Mesenchymal stem cell (in vitro differentiated cells and primary cell): ENCODE measurements at regions not wholly inside any gene's neighbourhood (a gene's known extent, or its start where the extent isn't known, plus 50 kb on each side); places are given as distances from the start of the nearest gene placed in this dataset.

Experiments
- DNase-seq: peaks from one replicate; pipeline ENCODE4 v3.0.0-alpha.2; 2013
- H2AFZ ChIP-seq: one replicate; pipeline ENCODE4 v1.6.1; 2013; ENCODE audit warnings: low read depth, mild to moderate bottlenecking, control low read depth, inconsistent platforms, low read length, moderate library complexity
- H2AK5ac ChIP-seq: 2 replicates; pipeline ENCODE4 v1.6.1; 2013; ENCODE audit warnings: low read length, moderate library complexity, mild to moderate bottlenecking, inconsistent platforms; ENCODE audit not compliant: severe bottlenecking
- H2BK120ac ChIP-seq: one replicate; pipeline ENCODE4 v1.6.1; 2013; ENCODE audit warnings: low read depth, mild to moderate bottlenecking, inconsistent platforms, low read length, moderate library complexity
- H2BK12ac ChIP-seq, 2 experiments: one replicate each; pipeline ENCODE4 v1.6.1; 2013; ENCODE audit warnings: inconsistent platforms in 2 of 2, low read length in 2 of 2, mild to moderate bottlenecking in 2 of 2, moderate library complexity in 2 of 2, control low read depth in 1 of 2
- H2BK15ac ChIP-seq: one replicate; pipeline ENCODE4 v1.6.1; 2013; ENCODE audit warnings: mild to moderate bottlenecking, low read depth, inconsistent platforms; ENCODE audit not compliant: poor library complexity, severe bottlenecking
- H2BK5ac ChIP-seq: 2 replicates; pipeline ENCODE4 v1.6.1; 2013; ENCODE audit warnings: low read depth, mild to moderate bottlenecking, low read length, control low read depth, inconsistent platforms; ENCODE audit not compliant: poor library complexity, severe bottlenecking
- H3K14ac ChIP-seq, 2 experiments: one replicate each; pipeline ENCODE4 v1.6.1; 2013; ENCODE audit warnings: inconsistent platforms in 2 of 2, low read length in 2 of 2, control low read depth in 1 of 2, mild to moderate bottlenecking in 1 of 2, moderate library complexity in 1 of 2
- H3K18ac ChIP-seq, 2 experiments: one replicate each; pipeline ENCODE4 v1.6.1; 2013; ENCODE audit warnings: inconsistent platforms in 2 of 2, low read length in 2 of 2, control low read depth in 1 of 2, low read depth in 1 of 2, mild to moderate bottlenecking in 1 of 2
- H3K23ac ChIP-seq, 2 experiments: one replicate each; pipeline ENCODE4 v1.6.1; 2013; ENCODE audit warnings: inconsistent platforms in 2 of 2, low read length in 2 of 2, mild to moderate bottlenecking in 2 of 2, moderate library complexity in 2 of 2, control low read depth in 1 of 2
- H3K27ac ChIP-seq: 2 replicates; pipeline ENCODE4 v1.5.1; 2013; ENCODE audit warnings: mild to moderate bottlenecking, moderate library complexity, low read length, control low read depth, inconsistent platforms; ENCODE audit not compliant: poor library complexity, severe bottlenecking
- H3K27me3 ChIP-seq, 2 experiments: 2 replicates each; pipeline versions ENCODE4 v1.6.1 to v1.7.0; 2013; ENCODE audit warnings: low read length in 2 of 2, mild to moderate bottlenecking in 2 of 2, moderate library complexity in 2 of 2, control low read depth in 1 of 2, inconsistent platforms in 1 of 2; ENCODE audit not compliant: control insufficient read depth in 1 of 2, insufficient read depth in 1 of 2
- H3K36me3 ChIP-seq, 2 experiments: 2 replicates each; pipeline versions ENCODE4 v1.6.1 to v1.7.0; 2013; ENCODE audit warnings: low read length in 2 of 2, control low read depth in 1 of 2, inconsistent platforms in 1 of 2, low read depth in 1 of 2, mild to moderate bottlenecking in 1 of 2; ENCODE audit not compliant: insufficient read depth in 2 of 2, control insufficient read depth in 1 of 2
- H3K4ac ChIP-seq, 2 experiments: one replicate each; pipeline ENCODE4 v1.6.1; 2013; ENCODE audit warnings: inconsistent platforms in 2 of 2, low read length in 2 of 2, mild to moderate bottlenecking in 2 of 2, moderate library complexity in 2 of 2, control low read depth in 1 of 2, low read depth in 1 of 2
- H3K4me1 ChIP-seq: 2 replicates; pipeline ENCODE4 v1.6.1; 2013; ENCODE audit warnings: low read depth, low read length, control low read depth; ENCODE audit not compliant: control insufficient read depth, insufficient read depth
- H3K4me2 ChIP-seq: 2 replicates; pipeline ENCODE4 v1.6.1; 2013; ENCODE audit warnings: low read length, mild to moderate bottlenecking, inconsistent platforms; ENCODE audit not compliant: poor library complexity, severe bottlenecking
- H3K4me3 ChIP-seq, 2 experiments: 2 replicates each; pipeline versions ENCODE4 v1.5.1 to v1.7.0; 2013; ENCODE audit warnings: low read length in 2 of 2, mild to moderate bottlenecking in 2 of 2, control low read depth in 1 of 2, low read depth in 1 of 2; ENCODE audit not compliant: insufficient read depth in 1 of 2
- H3K79me1 ChIP-seq: replicated peaks from 2 replicates; pipeline ENCODE4 v1.6.1; 2013; ENCODE audit warnings: mild to moderate bottlenecking, control low read depth, low read length, inconsistent platforms; ENCODE audit not compliant: poor library complexity, severe bottlenecking
- H3K9ac ChIP-seq: 2 replicates; pipeline ENCODE4 v1.7.0; 2013; ENCODE audit warnings: mild to moderate bottlenecking, low read length, moderate library complexity
- H3K9me3 ChIP-seq: 2 replicates; pipeline ENCODE4 v1.7.0; 2013; ENCODE audit warnings: mild to moderate bottlenecking, low read length; ENCODE audit not compliant: control insufficient read depth
- H4K8ac ChIP-seq: one replicate; pipeline ENCODE4 v1.6.1; 2013; ENCODE audit warnings: inconsistent platforms, mild to moderate bottlenecking, low read length, moderate library complexity
- H4K91ac ChIP-seq: one replicate; pipeline ENCODE4 v1.6.1; 2013; ENCODE audit warnings: mild to moderate bottlenecking, low read length, inconsistent platforms
- WGBS: methylation state at CpG from one replicate; pipeline ENCODE4 v1.1.7; 2013; ENCODE audit warnings: mixed read lengths; 5-methylcytosine and 5-hydroxymethylcytosine counted together

DNA sequence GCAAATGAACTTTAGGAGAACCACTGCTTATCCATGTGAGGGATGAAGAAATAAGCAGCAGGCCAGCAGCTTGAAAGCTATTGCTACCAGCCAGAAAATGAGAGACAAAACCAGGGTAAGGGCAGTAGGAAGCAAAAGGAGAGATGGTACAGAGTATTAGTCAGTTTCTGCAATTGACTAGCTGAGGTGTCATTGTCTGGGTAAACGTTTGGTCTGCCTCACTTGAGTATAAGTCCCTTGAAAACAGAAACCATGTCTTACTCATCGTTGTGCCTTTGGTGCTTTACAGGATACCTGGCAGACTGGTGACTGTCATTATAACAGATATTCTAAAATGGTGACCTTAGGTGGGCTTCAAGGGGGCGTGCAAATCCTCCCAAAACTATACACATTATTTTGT is 63.9 kb upstream of the USP47 start:
- Histone ChIP-seq H3K4me2 (no peak overlapping the region), H4K8ac (no peak overlapping the region), H3K9me3 (no peaks in the 10 kb centered on the region), H2AFZ (no peak overlapping the region), H3K23ac (no peak overlapping the region), H3K36me3 (no peaks in the 10 kb centered on the region), H3K4me1 (no peaks in the 10 kb centered on the region), H3K9ac (no peak overlapping the region), H2AK5ac (no peak overlapping the region), H3K4ac (no peak overlapping the region), H3K18ac (no peak overlapping the region), H4K91ac (no peak overlapping the region), H3K27ac (no peak overlapping the region), H3K79me1 (no peaks in the 10 kb centered on the region), H2BK12ac (no peak overlapping the region), H3K14ac (no peak overlapping the region), H2BK5ac (no peak overlapping the region), H2BK15ac (no peak overlapping the region), H3K27me3 (peaks cover 72 to 80% of the 10 kb centered on the region in 2 experiments), H3K4me3 (no peak overlapping the region), H2BK120ac (no peak overlapping the region)
- no peak for DNase-seq
- WGBS, result 67% methylated on average over 1 of the region's 3 CpGs

DNA sequence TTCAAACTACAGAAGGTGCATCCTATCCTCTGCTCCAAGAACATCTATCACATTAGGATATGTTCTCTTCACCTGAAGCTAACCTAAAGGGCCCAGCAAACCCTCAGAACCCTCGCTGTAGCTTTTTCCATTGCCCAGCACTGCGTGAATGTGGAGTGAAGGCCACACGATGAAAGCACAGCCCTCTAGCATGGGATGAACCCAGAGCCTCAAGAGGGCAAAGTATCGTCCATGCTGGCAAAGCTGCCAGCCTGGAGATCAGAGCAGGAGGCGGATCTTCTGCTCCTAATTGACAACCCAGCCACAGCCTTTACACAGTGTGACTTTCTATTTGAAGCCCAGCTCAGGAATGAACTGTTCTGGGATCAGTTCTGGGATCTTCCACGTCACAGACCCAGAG is 65.1 kb upstream of the USP47 start:
- no peak overlapping the region for H3K23ac ChIP-seq

DNA sequence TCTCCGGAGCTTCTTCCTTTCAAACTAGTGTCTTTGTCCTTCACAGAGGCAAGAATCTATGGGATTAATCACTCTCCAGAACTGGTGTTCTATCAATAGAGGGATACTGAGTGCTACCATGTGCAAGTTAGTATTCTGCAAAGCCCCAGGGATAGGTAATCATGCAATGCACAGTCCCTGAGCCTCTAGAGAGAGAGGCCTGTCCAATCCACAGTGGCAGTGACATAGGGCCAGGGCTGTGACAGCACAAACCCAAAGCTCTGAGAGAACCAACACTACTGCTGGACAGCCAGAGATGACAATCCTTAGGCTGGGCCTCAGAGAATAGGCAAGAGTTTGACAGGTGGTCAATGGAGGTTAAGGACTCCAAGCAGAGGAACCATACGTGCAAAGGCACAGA is 66.8 kb upstream of the USP47 start:
- no peak overlapping the region for H3K4me3 ChIP-seq
- H4K8ac ChIP-seq, result no peak overlapping the region
- 93% methylated on average over 2 of the region's 2 CpGs for WGBS
- no peak overlapping the region for H2BK15ac ChIP-seq
- no peaks in the 10 kb centered on the region for H3K79me1 ChIP-seq
- DNase-seq, result no peak
- no peak overlapping the region for H2AK5ac ChIP-seq
- no peak overlapping the region for H3K4ac ChIP-seq
- H2BK120ac ChIP-seq, result no peak overlapping the region
- H3K4me2 ChIP-seq, result no peak overlapping the region
- H3K27ac ChIP-seq, result no peak overlapping the region
- no peak overlapping the region for H3K23ac ChIP-seq
- no peaks in the 10 kb centered on the region for H3K36me3 ChIP-seq
- H3K14ac ChIP-seq, result no peak overlapping the region
- H3K18ac ChIP-seq, result no peak overlapping the region
- no peak overlapping the region for H2AFZ ChIP-seq
- H3K9me3 ChIP-seq, result no peaks in the 10 kb centered on the region
- no peak overlapping the region for H2BK5ac ChIP-seq
- H4K91ac ChIP-seq, result no peak overlapping the region
- peaks cover 69 to 84% of the 10 kb centered on the region in 2 experiments for H3K27me3 ChIP-seq
- H2BK12ac ChIP-seq, result no peak overlapping the region
- H3K9ac ChIP-seq, result no peak overlapping the region
- no peaks in the 10 kb centered on the region for H3K4me1 ChIP-seq

More for the DNA sequence above, 65.1 kb upstream of the USP47 start:
- Histone ChIP-seq H2BK15ac (no peak overlapping the region), H3K79me1 (no peaks in the 10 kb centered on the region), H3K4me3 (no peak overlapping the region), H4K8ac (no peak overlapping the region), H3K18ac (no peak overlapping the region), H4K91ac (no peak overlapping the region), H2BK12ac (no peak overlapping the region), H3K9me3 (no peaks in the 10 kb centered on the region), H2BK120ac (no peak overlapping the region), H3K27me3 (peaks cover 78 to 86% of the 10 kb centered on the region in 2 experiments), H3K9ac (no peak overlapping the region), H3K4me1 (no peaks in the 10 kb centered on the region), H3K14ac (no peak overlapping the region), H3K4ac (no peak overlapping the region), H3K4me2 (no peak overlapping the region), H3K36me3 (no peaks in the 10 kb centered on the region), H3K27ac (no peak overlapping the region), H2AFZ (no peak overlapping the region), H2AK5ac (no peak overlapping the region), H2BK5ac (no peak overlapping the region)
- DNase-seq, result no peak
- 69% methylated on average over 6 of the region's 6 CpGs for WGBS

DNA sequence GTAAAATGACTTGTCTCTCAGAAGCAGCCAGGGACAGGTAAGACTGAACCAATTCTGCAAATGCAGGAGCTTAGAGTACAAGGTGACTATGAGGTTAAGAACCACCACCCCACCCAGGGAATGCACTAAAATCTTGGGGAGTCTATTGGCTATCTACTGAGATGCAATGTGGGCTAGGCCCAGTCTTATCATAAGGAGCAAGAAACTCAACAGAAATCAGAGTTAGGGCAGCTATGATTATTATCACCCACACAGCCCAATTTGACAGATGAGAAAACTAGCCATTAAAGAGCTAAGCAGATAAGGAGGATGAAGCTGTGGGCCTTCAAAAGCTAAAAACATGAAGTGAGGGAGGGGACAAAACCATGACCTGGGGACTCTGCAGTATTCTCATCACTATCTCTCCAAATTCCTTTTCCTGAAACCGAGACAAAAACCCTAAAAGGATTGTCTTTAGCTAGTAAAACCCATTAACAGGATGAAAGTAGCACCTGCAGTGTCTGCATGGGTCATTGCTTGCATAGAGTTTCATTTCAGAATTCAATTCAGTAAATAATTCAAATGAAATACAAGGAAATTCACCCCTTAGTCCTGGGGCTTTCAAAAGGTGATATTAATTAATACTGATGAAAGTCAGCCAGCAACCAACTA is 68.8 kb upstream of the USP47 start:
- DNase-seq, result no peak
- H2BK5ac ChIP-seq, result no peak overlapping the region
- H3K4me3 ChIP-seq, result no peak overlapping the region
- H3K4me2 ChIP-seq, result no peak overlapping the region
- no peak overlapping the region for H3K9ac ChIP-seq
- H2BK12ac ChIP-seq, result no peak overlapping the region
- no peak overlapping the region for H2AK5ac ChIP-seq
- no peak overlapping the region for H3K18ac ChIP-seq
- no CpG with 5 or more reads among the region's 1 CpG for WGBS
- no peak overlapping the region for H3K27ac ChIP-seq
- H4K8ac ChIP-seq, result no peak overlapping the region
- no peaks in the 10 kb centered on the region for H3K36me3 ChIP-seq
- H3K23ac ChIP-seq, result no peak overlapping the region
- H3K4me1 ChIP-seq, result no peaks in the 10 kb centered on the region
- no peak overlapping the region for H3K4ac ChIP-seq
- H2AFZ ChIP-seq, result no peak overlapping the region
- no peak overlapping the region for H3K14ac ChIP-seq
- no peaks in the 10 kb centered on the region for H3K79me1 ChIP-seq
- H4K91ac ChIP-seq, result no peak overlapping the region
- peaks cover 64 to 89% of the 10 kb centered on the region in 2 experiments for H3K27me3 ChIP-seq
- H2BK15ac ChIP-seq, result no peak overlapping the region
- no peak overlapping the region for H2BK120ac ChIP-seq
- H3K9me3 ChIP-seq, result no peaks in the 10 kb centered on the region
